ENCODE measurements at regions not wholly inside any gene's neighbourhood (a gene's known extent, or its start where the extent isn't known, plus 50 kb on each side); places are given as distances from the start of the nearest gene placed in this dataset.
"Not testable (repeated sequence)": the region's sequence is repeated elsewhere in the genome, so short reads cannot be mapped to it uniquely, and the experiment has no call there.

DNA sequence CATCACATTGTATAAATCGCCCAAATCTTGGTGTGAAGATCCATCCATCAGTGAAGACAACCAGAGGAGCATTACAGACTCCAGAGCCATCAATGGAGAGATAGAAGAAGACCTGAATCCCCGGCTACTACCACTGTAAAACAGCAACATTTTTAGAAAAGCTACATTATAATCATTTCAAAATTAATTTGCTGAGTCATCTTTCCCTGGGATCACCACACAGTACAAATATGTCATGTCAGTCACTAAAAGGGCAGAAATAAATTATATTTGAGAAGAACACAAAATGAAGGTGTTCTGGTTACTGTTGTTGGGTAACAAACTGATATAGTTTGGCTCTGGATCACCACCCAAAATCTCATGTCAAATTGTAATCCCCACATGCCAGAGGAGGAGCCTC lies 218.5 kb upstream of the STT3B start:
- H3K36me3 ChIP-seq, result no peaks in the 10 kb centered on the region
- no peak overlapping the region for H3K4me3 ChIP-seq
- H3K9me3 ChIP-seq, result no peaks in the 10 kb centered on the region
- no peak for ATAC-seq
- 83 to 90% methylated on average over 2 of the region's 2 CpGs for WGBS, 2 donors (ENCODE audit: low coverage in 1 of 2)
- H3K4me1 ChIP-seq, result no peaks in the 10 kb centered on the region
- H3K27ac ChIP-seq, result no peak overlapping the region
- TF ChIP-seq POLR2A (IDR thresholded peaks at IDR 0.05), result no peak
- H3K27me3 ChIP-seq, result no peaks in the 10 kb centered on the region

DNA sequence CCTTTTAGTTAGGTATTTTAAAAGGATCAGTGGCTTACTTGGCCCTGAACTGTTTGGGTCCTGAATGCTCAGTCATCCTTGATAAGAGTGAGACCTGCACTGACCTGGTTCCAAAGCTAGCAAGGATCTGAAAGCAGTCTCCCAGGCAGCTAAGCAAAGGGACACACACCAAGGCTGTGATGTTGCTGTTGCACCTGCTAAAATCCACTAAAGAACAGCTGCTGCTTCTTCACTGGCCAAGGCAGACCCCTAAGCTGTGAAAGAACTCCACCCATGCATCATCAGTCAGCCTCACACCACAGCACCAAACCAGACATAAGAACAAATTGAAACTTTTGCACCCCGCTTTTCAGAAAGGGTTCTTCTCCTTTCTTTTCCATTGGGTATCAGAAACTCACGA lies 213.4 kb upstream of the STT3B start:
- Histone ChIP-seq H3K27me3 (no peaks in the 10 kb centered on the region), H3K27ac (no peak overlapping the region), H3K36me3 (no peaks in the 10 kb centered on the region), H3K9me3 (no peaks in the 10 kb centered on the region), H3K4me1 (no peaks in the 10 kb centered on the region), H3K4me3 (no peak overlapping the region)
- no peak for TF ChIP-seq POLR2A (IDR thresholded peaks at IDR 0.05)
- TF ChIP-seq EP300 (IDR thresholded peaks at IDR 0.05), result no peak
- no peak for TF ChIP-seq CTCF (IDR thresholded peaks at IDR 0.05)
- no peak for TF ChIP-seq POLR2AphosphoS5 (IDR thresholded peaks at IDR 0.05)
- WGBS, 2 donors (ENCODE audit: low coverage in 1 of 2), result 86 to 100% methylated on average over 2 of the region's 2 CpGs
- no peak for ATAC-seq

GRCh38 chr3:31321620-31322019 lies 211.1 kb upstream of the STT3B start:
- no peak for TF ChIP-seq POLR2AphosphoS5 (IDR thresholded peaks at IDR 0.05)
- TF ChIP-seq CTCF (IDR thresholded peaks at IDR 0.05), result no peak
- TF ChIP-seq EP300 (IDR thresholded peaks at IDR 0.05), result no peak
- Histone ChIP-seq H3K36me3 (no peaks in the 10 kb centered on the region), H3K27me3 (no peaks in the 10 kb centered on the region), H3K9me3 (no peaks in the 10 kb centered on the region), H3K4me1 (no peaks in the 10 kb centered on the region), H3K4me3 (no peak overlapping the region), H3K27ac (no peak overlapping the region)
- WGBS, 2 donors (ENCODE audit: low coverage in 1 of 2), result 14 to 50% methylated on average over 1 of the region's 1 CpG
- ATAC-seq, result no peak

- TF ChIP-seq CTCF (IDR thresholded peaks at IDR 0.05) (no peak), EP300 (IDR thresholded peaks at IDR 0.05) (no peak), POLR2A (IDR thresholded peaks at IDR 0.05) (no peak), POLR2AphosphoS5 (IDR thresholded peaks at IDR 0.05) (no peak)
- H3K36me3 ChIP-seq, result no peaks in the 10 kb centered on the region
- no peak overlapping the region for H3K27ac ChIP-seq
- WGBS, 2 donors (ENCODE audit: low coverage in 1 of 2), result 54 to 56% methylated on average over 4 of the region's 4 CpGs
- H3K4me1 ChIP-seq, result no peaks in the 10 kb centered on the region
- H3K4me3 ChIP-seq, result no peak overlapping the region
- peaks cover 0 to 6% (median 0%) of the 10 kb centered on the region in 3 donors for H3K9me3 ChIP-seq
- H3K27me3 ChIP-seq, result no peaks in the 10 kb centered on the region
- ATAC-seq, result no peak
These were observed 210.3 kb upstream of the STT3B start for GRCh38 chr3:31322460-31322859.

- WGBS, 2 donors (ENCODE audit: low coverage in 1 of 2), result 80 to 92% methylated on average over 3 of the region's 3 CpGs
- not testable (repeated sequence) for H3K27me3 ChIP-seq
These were observed 204.8 kb upstream of the STT3B start for GRCh38 chr3:31327826-31328357.

GRCh38 chr3:31331278-31331677 lies 201.4 kb upstream of the STT3B start:
- Histone ChIP-seq H3K36me3 (no peaks in the 10 kb centered on the region), H3K9me3 (peaks cover 0 to 9% (median 0%) of the 10 kb centered on the region in 3 donors), H3K4me1 (no peaks in the 10 kb centered on the region), H3K27me3 (no peaks in the 10 kb centered on the region), H3K4me3 (no peak overlapping the region), H3K27ac (no peak overlapping the region)
- WGBS, 2 donors (ENCODE audit: low coverage in 1 of 2), result 94 to 100% methylated on average over 1 to 2 of the region's 3 CpGs
- TF ChIP-seq POLR2A (IDR thresholded peaks at IDR 0.05), result no peak
- no peak for TF ChIP-seq EP300 (IDR thresholded peaks at IDR 0.05)
- TF ChIP-seq CTCF (IDR thresholded peaks at IDR 0.05), result no peak
- no peak for TF ChIP-seq POLR2AphosphoS5 (IDR thresholded peaks at IDR 0.05)
- ATAC-seq, result no peak

More at GRCh38 chr3:31327826-31328357, 204.8 kb upstream of the STT3B start:
- not testable (repeated sequence) for H3K4me3 ChIP-seq, H3K9me3 ChIP-seq, H3K36me3 ChIP-seq, H3K27ac ChIP-seq, ATAC-seq, H3K4me1 ChIP-seq
